Mesendoderm (in vitro differentiated cells): ENCODE measurements at regions not wholly inside any gene's neighbourhood (a gene's known extent, or its start where the extent isn't known, plus 50 kb on each side); places are given as distances from the start of the nearest gene placed in this dataset.
A peak's percentile ranks its signal among the peaks of the same experiment; 100 is the strongest.

Experiments used
- DNase-seq: peaks from one replicate; pipeline ENCODE4 v3.0.0; 2013
- H2AK5ac ChIP-seq: 2 replicates; pipeline ENCODE4 v1.6.1; 2013; ENCODE audit warnings: low read length, inconsistent platforms
- H2BK120ac ChIP-seq: 2 replicates; pipeline ENCODE4 v1.6.1; 2013; ENCODE audit warnings: low read depth, mild to moderate bottlenecking, low read length, moderate library complexity, mixed read lengths
- H2BK15ac ChIP-seq: replicated peaks from 2 replicates; pipeline ENCODE4 v1.6.1; 2013; ENCODE audit warnings: low read depth, mild to moderate bottlenecking, moderate library complexity
- H2BK5ac ChIP-seq: 2 replicates; pipeline ENCODE4 v1.6.1; 2013; ENCODE audit warnings: low read length, inconsistent platforms
- H3K18ac ChIP-seq: 2 replicates; pipeline ENCODE4 v1.6.1; 2013; ENCODE audit warnings: mild to moderate bottlenecking, low read length, mixed read lengths
- H3K23ac ChIP-seq: one replicate; pipeline ENCODE4 v1.6.1; 2013; ENCODE audit warnings: low read length
- H3K27ac ChIP-seq: 2 replicates; pipeline ENCODE4 v1.5.1; 2013; ENCODE audit warnings: low read depth, mild to moderate bottlenecking, inconsistent platforms, low read length, moderate library complexity
- H3K27me3 ChIP-seq: 2 replicates; pipeline ENCODE4 v1.6.1; 2013; ENCODE audit warnings: low read length, control low read depth, mild to moderate bottlenecking, inconsistent platforms; ENCODE audit not compliant: insufficient read depth, poor library complexity
- H3K36me3 ChIP-seq: 2 replicates; pipeline ENCODE4 v1.6.1; 2013; ENCODE audit warnings: low read length, inconsistent platforms; ENCODE audit not compliant: control insufficient read depth, insufficient read depth
- H3K4ac ChIP-seq: one replicate; pipeline ENCODE4 v1.6.1; 2013; ENCODE audit warnings: low read depth, mild to moderate bottlenecking, low read length, moderate library complexity
- H3K4me1 ChIP-seq: 2 replicates; pipeline ENCODE4 v1.6.1; 2013; ENCODE audit warnings: low read depth, low read length, inconsistent platforms; ENCODE audit not compliant: control insufficient read depth
- H3K4me2 ChIP-seq: 2 replicates; pipeline ENCODE4 v1.6.1; 2013; ENCODE audit warnings: low read length
- H3K4me3 ChIP-seq: 2 replicates; pipeline ENCODE4 v1.5.1; 2013; ENCODE audit warnings: mild to moderate bottlenecking, low read length
- H3K56ac ChIP-seq: one replicate; pipeline ENCODE4 v1.6.1; 2013; ENCODE audit warnings: low read length
- H3K79me1 ChIP-seq: 2 replicates; pipeline ENCODE4 v1.6.1; 2013; ENCODE audit warnings: low read length, inconsistent platforms
- H3K79me2 ChIP-seq: 2 replicates; pipeline ENCODE4 v1.6.1; 2013; ENCODE audit warnings: mild to moderate bottlenecking, low read length; ENCODE audit not compliant: control insufficient read depth, insufficient read depth
- H3K9ac ChIP-seq: 2 replicates; pipeline ENCODE4 v1.6.1; 2013; ENCODE audit warnings: low read length, inconsistent platforms
- H4K5ac ChIP-seq: one replicate; pipeline ENCODE4 v1.6.1; 2013; ENCODE audit warnings: low read length
- H4K8ac ChIP-seq: one replicate; pipeline ENCODE4 v1.6.1; 2013; ENCODE audit warnings: low read depth, mild to moderate bottlenecking, control low read depth, low read length, moderate library complexity
- WGBS: extraction: QIAGEN DNeasy Blood & Tissue Kit; methylation state at CpG from one replicate; pipeline ENCODE4 v1.1.7; 2013; ENCODE audit warnings: low lambda C conversion rate, missing lambda C conversion rate; ENCODE audit not compliant: insufficient coverage; ENCODE audit errors: extremely low coverage; 5-methylcytosine and 5-hydroxymethylcytosine counted together

DNA sequence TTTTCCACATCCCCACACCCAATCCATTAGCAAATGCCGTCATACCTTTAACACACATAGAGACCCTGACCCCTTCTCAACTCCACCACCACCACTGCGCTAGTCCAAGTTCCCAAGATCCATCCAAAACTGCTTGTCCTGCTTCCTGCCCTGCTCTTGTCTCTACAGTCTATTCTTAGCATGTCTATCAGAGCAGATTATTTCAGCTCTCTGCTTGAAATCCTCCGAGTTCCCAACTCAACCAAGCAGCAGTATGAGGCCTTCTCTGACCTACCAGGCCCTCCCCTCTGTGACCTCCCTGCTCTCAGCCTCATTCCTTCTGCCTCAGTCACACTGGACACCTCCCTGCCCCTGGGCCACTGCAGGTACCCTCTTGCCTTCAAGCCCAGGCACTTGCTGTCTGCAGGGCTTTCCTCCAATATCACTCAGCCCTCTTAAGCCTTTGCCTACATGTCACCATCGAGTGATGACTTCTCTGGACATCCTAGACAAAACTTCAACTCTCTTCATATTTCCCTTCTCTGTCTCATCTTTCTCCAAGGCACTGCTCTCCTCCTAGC lies 134.6 kb downstream of the SPATA19 start:
- H3K36me3 ChIP-seq: no peaks in the 10 kb centered on the region
- H2BK120ac ChIP-seq: no peak overlapping the region
- H3K79me2 ChIP-seq: no peaks in the 10 kb centered on the region
- H3K27ac ChIP-seq: no peak overlapping the region
- no peak overlapping the region for H4K8ac ChIP-seq
- peak overlapping the region; percentile 5 for H3K18ac ChIP-seq
- no peak overlapping the region for H4K5ac ChIP-seq
- H3K79me1 ChIP-seq: no peaks in the 10 kb centered on the region
- peaks cover 30% of the 10 kb centered on the region for H3K4me1 ChIP-seq
- peak overlapping the region; percentile 38 for H2BK5ac ChIP-seq
- H3K56ac ChIP-seq: peak overlapping the region; percentile 62
- DNase-seq: peak; percentile 48
- H3K4ac ChIP-seq: no peak overlapping the region
- no peak overlapping the region for H3K4me2 ChIP-seq
- H2BK15ac ChIP-seq: no peak overlapping the region
- H3K27me3 ChIP-seq: no peaks in the 10 kb centered on the region
- H2AK5ac ChIP-seq: peak overlapping the region; percentile 77
- no peak overlapping the region for H3K23ac ChIP-seq
- WGBS: no CpG with 5 or more reads among the region's 4 CpGs
- no peak overlapping the region for H3K4me3 ChIP-seq
- H3K9ac ChIP-seq: no peak overlapping the region

DNA sequence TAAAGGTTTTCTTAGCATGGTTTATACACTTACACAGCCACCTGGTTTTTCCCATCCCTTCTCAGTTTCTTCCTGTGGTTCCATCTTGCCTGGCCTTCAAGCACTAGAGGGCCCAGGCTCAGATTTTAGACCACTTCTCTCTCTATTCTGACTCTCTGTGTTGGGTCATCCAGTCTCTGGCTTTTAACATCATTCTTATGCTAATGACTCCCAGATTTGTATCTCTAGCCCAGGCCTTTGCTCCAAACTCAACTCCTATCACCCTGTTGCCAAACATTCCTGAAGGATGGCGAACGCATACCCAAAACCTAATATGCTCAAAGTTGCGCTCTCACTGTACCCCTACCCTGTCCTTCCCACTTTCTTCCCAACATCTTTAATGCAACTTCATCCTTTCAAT lies 135.1 kb downstream of the SPATA19 start:
- Histone ChIP-seq H3K4me1 (peaks cover 30% of the 10 kb centered on the region), H3K18ac (no peak overlapping the region), H3K4me3 (no peak overlapping the region), H3K4me2 (no peak overlapping the region), H3K56ac (no peak overlapping the region), H3K9ac (no peak overlapping the region), H3K27ac (no peak overlapping the region), H2AK5ac (no peak overlapping the region), H3K4ac (no peak overlapping the region), H3K23ac (no peak overlapping the region), H3K79me2 (no peaks in the 10 kb centered on the region), H2BK5ac (no peak overlapping the region), H2BK120ac (no peak overlapping the region), H3K79me1 (no peaks in the 10 kb centered on the region), H2BK15ac (no peak overlapping the region), H3K36me3 (no peaks in the 10 kb centered on the region), H3K27me3 (no peaks in the 10 kb centered on the region), H4K8ac (no peak overlapping the region), H4K5ac (no peak overlapping the region)
- WGBS: no CpG with 5 or more reads among the region's 3 CpGs
- DNase-seq: peak; percentile 83

DNA sequence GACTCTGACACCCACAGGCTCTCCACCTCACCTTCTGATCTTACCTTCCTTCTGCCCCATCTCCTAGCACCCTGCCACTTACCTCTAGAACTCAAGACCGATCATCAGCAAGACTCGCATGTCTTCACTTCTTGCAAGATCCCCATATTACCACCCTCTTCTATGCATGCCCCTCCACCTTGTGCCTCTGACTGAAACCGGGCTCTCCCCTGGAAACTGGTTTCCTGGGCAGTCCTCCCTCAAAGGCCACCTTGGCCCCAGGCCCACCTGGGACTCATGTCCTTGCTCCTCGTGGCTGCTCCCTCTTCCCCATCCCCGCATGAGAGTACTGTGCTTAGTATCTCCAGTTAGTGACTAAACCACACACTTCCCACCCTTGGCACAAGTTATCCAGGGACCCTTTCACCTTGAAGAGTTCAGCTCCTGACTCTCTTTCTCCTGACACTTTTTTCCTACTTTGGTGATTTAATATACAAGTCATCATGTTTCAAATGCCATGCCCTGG lies 136.7 kb downstream of the SPATA19 start:
- no peak for DNase-seq
- Histone ChIP-seq H4K8ac (no peak overlapping the region), H2BK5ac (no peak overlapping the region), H3K27me3 (no peaks in the 10 kb centered on the region), H3K79me2 (no peaks in the 10 kb centered on the region), H3K4me2 (no peak overlapping the region), H2BK15ac (no peak overlapping the region), H3K27ac (no peak overlapping the region), H3K56ac (no peak overlapping the region), H4K5ac (no peak overlapping the region), H2BK120ac (no peak overlapping the region), H3K18ac (no peak overlapping the region), H2AK5ac (no peak overlapping the region), H3K23ac (no peak overlapping the region), H3K4ac (no peak overlapping the region), H3K36me3 (no peaks in the 10 kb centered on the region), H3K4me3 (no peak overlapping the region), H3K4me1 (peaks cover 30% of the 10 kb centered on the region), H3K9ac (no peak overlapping the region), H3K79me1 (no peaks in the 10 kb centered on the region)
- no CpG with 5 or more reads among the region's 5 CpGs for WGBS

DNA sequence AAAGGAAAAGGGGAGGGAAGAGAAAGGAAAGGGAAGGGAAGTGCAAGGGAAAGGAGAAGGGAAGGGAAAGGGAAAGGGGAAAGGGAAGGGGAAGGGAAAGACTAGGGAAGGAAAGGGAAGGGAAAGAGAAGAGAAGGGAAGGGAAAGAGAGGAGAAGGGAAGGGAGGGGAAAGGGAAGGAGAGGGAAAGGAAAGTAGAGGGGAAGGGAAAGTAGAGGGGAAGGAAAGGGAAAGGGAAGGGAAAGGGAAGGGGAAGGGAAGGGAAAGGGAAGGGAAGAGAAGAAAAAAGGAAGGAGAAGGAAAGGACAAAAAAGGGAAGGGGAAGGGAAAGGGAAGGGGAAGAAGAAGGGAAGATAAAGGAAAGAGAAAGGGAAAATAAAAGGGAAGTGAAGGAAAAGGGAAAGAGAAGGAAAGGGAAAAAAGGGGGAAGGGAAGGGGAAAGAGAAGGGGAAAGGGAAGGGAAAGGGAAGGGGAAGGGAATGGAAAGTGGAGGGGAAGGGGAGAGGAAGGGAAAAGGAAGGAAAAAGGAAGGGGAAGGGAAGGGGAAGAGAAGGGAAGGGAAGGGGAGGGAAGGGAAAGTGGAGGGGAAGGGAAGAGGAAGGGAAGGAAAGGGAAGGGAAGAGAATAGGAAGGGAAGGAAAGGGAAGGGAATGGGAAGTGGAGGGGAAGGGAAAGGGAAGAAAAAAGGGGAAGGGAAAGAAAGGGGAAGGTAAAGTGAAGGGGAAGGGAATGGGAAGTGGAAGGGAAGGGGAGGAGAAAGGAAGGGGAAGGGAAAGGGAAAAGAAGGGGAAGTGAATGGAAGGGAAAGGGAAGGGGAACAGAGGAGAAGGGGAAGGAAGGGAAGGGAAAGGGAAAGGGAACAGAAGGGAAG lies 138.2 kb downstream of the SPATA19 start:
- H2BK15ac ChIP-seq: no peak overlapping the region

DNA sequence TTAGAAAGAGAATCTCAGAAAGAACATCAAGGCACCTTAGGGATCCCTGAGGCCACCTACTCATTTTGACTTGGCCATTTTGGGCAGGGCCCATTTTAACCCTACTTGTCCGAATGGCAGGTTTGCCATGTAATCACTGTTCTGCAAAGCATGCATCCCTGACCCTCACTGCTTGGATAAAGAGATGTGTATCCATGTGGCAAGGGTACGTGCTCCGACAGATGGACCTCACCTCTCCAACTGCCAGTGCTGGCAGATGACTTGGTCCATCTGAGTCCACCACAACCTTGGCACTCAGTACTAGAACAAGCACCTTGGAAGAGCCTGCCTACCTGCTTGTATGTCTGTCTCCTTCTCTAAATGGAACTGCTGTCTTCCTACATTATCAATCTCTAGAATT lies 139.4 kb downstream of the SPATA19 start:
- H4K8ac ChIP-seq: no peak overlapping the region
- H3K23ac ChIP-seq: no peak overlapping the region
- WGBS: no CpG with 5 or more reads among the region's 3 CpGs
- H2BK15ac ChIP-seq: no peak overlapping the region
- no peak overlapping the region for H3K27ac ChIP-seq
- no peak for DNase-seq
- H3K4me2 ChIP-seq: no peak overlapping the region
- peaks cover 15% of the 10 kb centered on the region for H3K4me1 ChIP-seq
- H3K56ac ChIP-seq: no peak overlapping the region
- H3K4ac ChIP-seq: no peak overlapping the region
- H4K5ac ChIP-seq: no peak overlapping the region
- no peak overlapping the region for H3K18ac ChIP-seq
- H3K36me3 ChIP-seq: no peaks in the 10 kb centered on the region
- H3K4me3 ChIP-seq: no peak overlapping the region
- no peak overlapping the region for H2BK120ac ChIP-seq
- H2BK5ac ChIP-seq: no peak overlapping the region
- no peaks in the 10 kb centered on the region for H3K27me3 ChIP-seq
- H2AK5ac ChIP-seq: no peak overlapping the region
- no peaks in the 10 kb centered on the region for H3K79me2 ChIP-seq
- H3K79me1 ChIP-seq: no peaks in the 10 kb centered on the region
- no peak overlapping the region for H3K9ac ChIP-seq

More for the DNA sequence above, 138.2 kb downstream of the SPATA19 start:
- Histone ChIP-seq H3K23ac (no peak overlapping the region), H3K4me3 (no peak overlapping the region), H2AK5ac (no peak overlapping the region), H3K36me3 (no peaks in the 10 kb centered on the region), H3K79me2 (no peaks in the 10 kb centered on the region), H3K79me1 (no peaks in the 10 kb centered on the region), H3K9ac (no peak overlapping the region), H3K27ac (no peak overlapping the region), H3K4me2 (no peak overlapping the region), H4K8ac (no peak overlapping the region), H2BK120ac (no peak overlapping the region), H3K18ac (no peak overlapping the region), H3K27me3 (no peaks in the 10 kb centered on the region), H3K4ac (no peak overlapping the region), H3K4me1 (peaks cover 25% of the 10 kb centered on the region), H3K56ac (no peak overlapping the region), H4K5ac (no peak overlapping the region), H2BK5ac (no peak overlapping the region)
- no peak for DNase-seq
